ENCODE measurements at regions not wholly inside any gene's neighbourhood (a gene's known extent, or its start where the extent isn't known, plus 50 kb on each side); places are given as distances from the start of the nearest gene placed in this dataset.

DNA sequence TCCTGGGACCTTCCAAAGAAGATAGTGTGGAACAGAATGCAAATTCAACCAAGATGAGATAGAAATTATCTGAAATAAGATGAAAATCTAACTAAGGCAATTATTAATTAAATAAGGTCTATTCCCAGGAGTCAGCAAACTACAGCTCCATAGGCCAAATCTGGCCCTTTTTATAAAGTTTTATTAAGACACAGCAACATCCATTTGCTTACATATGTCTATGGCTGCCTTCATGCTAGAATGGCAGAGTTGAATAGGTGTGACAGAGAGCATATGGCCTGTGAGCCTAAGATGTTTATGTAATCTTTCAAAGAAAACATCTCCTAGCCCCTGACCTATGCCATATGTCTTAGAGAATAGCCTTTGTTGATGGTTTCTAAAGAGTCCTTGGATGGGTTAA is 503.0 kb downstream of the EDEM1 start:
- no peak for DNase-seq
- Histone ChIP-seq H3K27ac (no peak overlapping the region), H3K9me3 (peaks cover 0 to 29% (median 14%) of the 10 kb centered on the region in 11 donors), H3K4me1 (no peaks in the 10 kb centered on the region), H3K4me3 (no peak overlapping the region), H3K36me3 (no peaks in the 10 kb centered on the region), H3K27me3 (no peaks in the 10 kb centered on the region)
- intact Hi-C loops (cut with DNase I): no loop called here
- TF ChIP-seq, protein P1, sequence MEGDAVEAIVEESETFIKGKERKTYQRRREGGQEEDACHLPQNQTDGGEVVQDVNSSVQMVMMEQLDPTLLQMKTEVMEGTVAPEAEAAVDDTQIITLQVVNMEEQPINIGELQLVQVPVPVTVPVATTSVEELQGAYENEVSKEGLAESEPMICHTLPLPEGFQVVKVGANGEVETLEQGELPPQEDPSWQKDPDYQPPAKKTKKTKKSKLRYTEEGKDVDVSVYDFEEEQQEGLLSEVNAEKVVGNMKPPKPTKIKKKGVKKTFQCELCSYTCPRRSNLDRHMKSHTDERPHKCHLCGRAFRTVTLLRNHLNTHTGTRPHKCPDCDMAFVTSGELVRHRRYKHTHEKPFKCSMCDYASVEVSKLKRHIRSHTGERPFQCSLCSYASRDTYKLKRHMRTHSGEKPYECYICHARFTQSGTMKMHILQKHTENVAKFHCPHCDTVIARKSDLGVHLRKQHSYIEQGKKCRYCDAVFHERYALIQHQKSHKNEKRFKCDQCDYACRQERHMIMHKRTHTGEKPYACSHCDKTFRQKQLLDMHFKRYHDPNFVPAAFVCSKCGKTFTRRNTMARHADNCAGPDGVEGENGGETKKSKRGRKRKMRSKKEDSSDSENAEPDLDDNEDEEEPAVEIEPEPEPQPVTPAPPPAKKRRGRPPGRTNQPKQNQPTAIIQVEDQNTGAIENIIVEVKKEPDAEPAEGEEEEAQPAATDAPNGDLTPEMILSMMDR (IDR thresholded peaks at IDR 0.05): no peak
- no peak for ATAC-seq

DNA sequence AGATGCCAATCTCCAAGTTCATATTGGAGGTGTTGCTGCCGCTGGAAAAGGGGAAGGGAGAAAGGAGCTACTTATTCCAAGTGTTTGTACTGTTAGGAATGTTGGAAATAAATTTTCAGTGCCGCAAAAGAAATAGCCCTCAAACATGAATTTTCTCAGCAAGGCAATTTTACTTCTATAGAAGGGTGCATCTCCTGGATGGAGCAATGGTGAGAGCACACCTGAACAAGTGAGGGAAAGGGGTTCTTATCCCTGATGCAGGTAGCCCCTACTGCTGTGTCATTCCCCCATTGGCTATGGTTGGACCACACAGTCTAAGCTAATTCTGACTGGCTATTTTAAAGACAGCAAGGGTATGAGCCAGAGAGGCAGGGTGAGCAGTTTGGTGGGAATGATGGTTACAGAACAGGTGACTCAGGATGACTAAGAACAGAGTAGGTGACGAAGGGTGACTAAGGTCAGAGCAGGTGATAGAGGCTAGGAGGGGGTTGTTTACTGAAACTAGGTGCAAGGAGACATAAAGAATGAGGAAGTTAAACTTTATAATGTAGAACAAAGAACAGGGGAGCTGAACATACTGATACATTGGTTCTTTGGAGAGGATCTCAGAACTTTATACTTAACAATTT is 503.5 kb downstream of the EDEM1 start:
- Histone ChIP-seq H3K9me3 (peaks cover 0 to 29% (median 14%) of the 10 kb centered on the region in 11 donors), H3K4me1 (no peaks in the 10 kb centered on the region), H3K27ac (no peak overlapping the region), H3K27me3 (no peaks in the 10 kb centered on the region), H3K4me3 (no peak overlapping the region), H3K36me3 (no peaks in the 10 kb centered on the region)
- TF ChIP-seq, protein P1 (IDR thresholded peaks at IDR 0.05): no peak
- ATAC-seq (no peak), DNase-seq (no peak)
- WGBS, 2 donors: 73 to 76% methylated on average over 3 of the region's 3 CpGs
- intact Hi-C loops (cut with DNase I): no loop called here

DNA sequence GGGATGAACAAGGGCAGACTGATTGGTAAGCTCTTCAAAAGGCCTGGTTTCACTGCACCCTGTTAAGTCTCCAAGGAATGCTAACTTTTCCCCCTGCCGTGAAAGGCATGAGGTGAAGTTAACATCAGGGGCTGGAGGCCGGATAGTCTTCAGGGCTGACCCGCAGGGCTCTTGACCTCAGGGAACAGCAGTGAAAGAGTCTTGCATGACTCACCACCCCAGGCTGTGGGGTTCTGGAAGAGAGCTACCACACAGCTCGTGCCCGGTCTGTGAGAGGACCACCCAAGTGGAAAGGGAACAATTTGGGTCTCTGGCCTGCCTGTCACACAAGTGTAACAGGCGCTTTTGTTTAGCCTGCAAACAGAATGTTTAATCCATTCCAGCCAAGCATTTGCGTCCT is 504.9 kb downstream of the EDEM1 start:
- Histone ChIP-seq H3K4me1 (no peaks in the 10 kb centered on the region), H3K36me3 (no peaks in the 10 kb centered on the region), H3K9me3 (peaks cover 0 to 29% (median 14%) of the 10 kb centered on the region in 11 donors), H3K27ac (no peak overlapping the region), H3K4me3 (no peak overlapping the region), H3K27me3 (no peaks in the 10 kb centered on the region)
- intact Hi-C loops (cut with DNase I): no loop called here
- TF ChIP-seq, protein P1 (IDR thresholded peaks at IDR 0.05): no peak
- DNase-seq (no peak), ATAC-seq (no peak)
- WGBS, 2 donors: 75 to 78% methylated on average over 7 of the region's 7 CpGs

DNA sequence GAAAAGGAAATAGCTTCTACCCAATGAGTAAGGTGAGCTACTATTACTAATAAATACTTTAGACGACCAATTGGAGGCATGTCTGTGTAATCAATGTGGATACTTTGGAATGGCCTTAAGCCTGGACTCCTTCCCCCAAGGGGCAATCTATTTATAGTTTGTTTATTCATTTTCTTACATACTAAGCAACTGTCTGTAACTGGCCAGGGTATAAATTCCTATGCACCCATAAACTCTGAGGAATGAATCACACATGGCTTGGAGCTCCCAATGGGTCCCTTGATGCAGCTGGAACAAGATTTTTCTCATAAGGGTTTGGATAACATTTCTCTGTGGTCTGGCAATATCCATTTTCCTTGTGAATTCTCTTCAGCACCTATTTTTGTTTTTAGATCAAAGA is 506.8 kb downstream of the EDEM1 start:
- no peak for DNase-seq
- ATAC-seq: no peak
- no peaks in the 10 kb centered on the region for H3K4me1 ChIP-seq
- no peaks in the 10 kb centered on the region for H3K27me3 ChIP-seq
- no peaks in the 10 kb centered on the region for H3K36me3 ChIP-seq
- TF ChIP-seq, protein P1 (IDR thresholded peaks at IDR 0.05): no peak
- WGBS, 2 donors: 61 to 74% methylated on average over 1 of the region's 1 CpG
- no peak overlapping the region for H3K4me3 ChIP-seq
- peaks cover 0 to 29% (median 14%) of the 10 kb centered on the region in 11 donors for H3K9me3 ChIP-seq
- no peak overlapping the region for H3K27ac ChIP-seq
- intact Hi-C loops (cut with DNase I): no loop called here

All from heart right ventricle (tissue), 16 donors.